ENCODE measurements at regions not wholly inside any gene's neighbourhood (a gene's known extent, or its start where the extent isn't known, plus 50 kb on each side); places are given as distances from the start of the nearest gene placed in this dataset.
"Not testable (repeated sequence)": the region's sequence is repeated elsewhere in the genome, so short reads cannot be mapped to it uniquely, and the experiment has no call there.

- no peak for DNase-seq
Observed at GRCh38 chr11:23155503-23155902, 295.2 kb upstream of the CCDC179 start.

- DNase-seq = no peak
Observed at GRCh38 chr11:23164022-23164421, 303.7 kb upstream of the CCDC179 start.

- DNase-seq = no peak
Observed at GRCh38 chr11:23166376-23166775, 306.1 kb upstream of the CCDC179 start.

- DNase-seq = no peak
Observed at GRCh38 chr11:23179609-23180008, 319.3 kb upstream of the CCDC179 start.

- DNase-seq = no peak
Observed at GRCh38 chr11:23181022-23181807, 320.9 kb upstream of the CCDC179 start.

- DNase-seq = no peak
Observed at GRCh38 chr11:23192256-23192655, 332.0 kb upstream of the CCDC179 start.

GRCh38 chr11:23201936-23202522 is 341.8 kb upstream of the CCDC179 start:
- no peak for DNase-seq

- DNase-seq = no peak
Observed at GRCh38 chr11:23202611-23203010, 342.3 kb upstream of the CCDC179 start.

GRCh38 chr11:23205156-23205871 is 345.0 kb upstream of the CCDC179 start:
- peak; percentile 14 for DNase-seq

GRCh38 chr11:23206741-23207336 is 346.6 kb upstream of the CCDC179 start:
- no peak for DNase-seq

GRCh38 chr11:23211221-23211620 is 350.9 kb upstream of the CCDC179 start:
- no peak for DNase-seq

- DNase-seq = peak; percentile 58
Observed at GRCh38 chr11:23212807-23213206, 352.5 kb upstream of the CCDC179 start.

GRCh38 chr11:23217072-23217471 is 356.8 kb upstream of the CCDC179 start:
- DNase-seq = no peak

- DNase-seq = not testable (repeated sequence)
Observed at GRCh38 chr11:23220086-23220485, 359.8 kb upstream of the CCDC179 start.

- no peak for DNase-seq
Observed at GRCh38 chr11:23221366-23221765, 361.1 kb upstream of the CCDC179 start.

GRCh38 chr11:23226331-23227077 is 366.2 kb upstream of the CCDC179 start:
- DNase-seq = no peak

- no peak for DNase-seq
Observed at GRCh38 chr11:23227078-23227445, 366.8 kb upstream of the CCDC179 start.

- no peak for DNase-seq
Observed at GRCh38 chr11:23232652-23233051, 372.4 kb upstream of the CCDC179 start.

- DNase-seq = no peak
Observed at GRCh38 chr11:23233075-23233474, 372.8 kb upstream of the CCDC179 start.

- DNase-seq = no peak
Observed at GRCh38 chr11:23236826-23237555, 376.7 kb upstream of the CCDC179 start.

- DNase-seq = no peak
Observed at GRCh38 chr11:23252426-23252825, 392.2 kb upstream of the CCDC179 start.

- DNase-seq = no peak
Observed at GRCh38 chr11:23257088-23257487, 396.8 kb upstream of the CCDC179 start.

Measured in DMS79 treated with DMSO at 0.1 percent for 48 hours (cell line).